PFSK-1 (cell line): ENCODE measurements at regions not wholly inside any gene's neighbourhood (a gene's known extent, or its start where the extent isn't known, plus 50 kb on each side); places are given as distances from the start of the nearest gene placed in this dataset.

ENCODE experiments used
- FOXP2 ChIP-seq: optimal IDR thresholded peaks from 2 replicates; pipeline ENCODE3; 2011; ENCODE audit warnings: borderline replicate concordance, control low read depth, inconsistent platforms; ENCODE audit not compliant: insufficient read depth; ENCODE audit errors: extremely low read length, extremely low read depth
- POLR2AphosphoS5 ChIP-seq: IDR thresholded peaks from 2 replicates; pipeline ENCODE4 v1.6.1; 2012; ENCODE audit warnings: low read depth, mild to moderate bottlenecking, control low read depth, low read length, moderate library complexity
- SIN3A ChIP-seq: IDR thresholded peaks from 2 replicates; pipeline ENCODE4 v1.6.1; 2012; ENCODE audit warnings: mild to moderate bottlenecking, low read length, moderate library complexity, borderline replicate concordance; ENCODE audit not compliant: insufficient read depth
- TAF1 ChIP-seq: IDR thresholded peaks from 2 replicates; pipeline ENCODE4 v1.6.1; 2012; ENCODE audit warnings: low read length, control low read depth, borderline replicate concordance; ENCODE audit not compliant: insufficient read depth
- TF ChIP-seq, protein P1 (sequence below), 2 experiments: IDR thresholded peaks; 2 replicates each; pipeline versions ENCODE4 v1.6.1 to v1.8.0; 2011 to 2012; ENCODE audit warnings: low read depth in 2 of 2, low read length in 2 of 2, control low read depth in 1 of 2, inconsistent platforms in 1 of 2, mild to moderate bottlenecking in 1 of 2, moderate library complexity in 1 of 2; ENCODE audit not compliant: insufficient read depth in 1 of 2

DNA sequence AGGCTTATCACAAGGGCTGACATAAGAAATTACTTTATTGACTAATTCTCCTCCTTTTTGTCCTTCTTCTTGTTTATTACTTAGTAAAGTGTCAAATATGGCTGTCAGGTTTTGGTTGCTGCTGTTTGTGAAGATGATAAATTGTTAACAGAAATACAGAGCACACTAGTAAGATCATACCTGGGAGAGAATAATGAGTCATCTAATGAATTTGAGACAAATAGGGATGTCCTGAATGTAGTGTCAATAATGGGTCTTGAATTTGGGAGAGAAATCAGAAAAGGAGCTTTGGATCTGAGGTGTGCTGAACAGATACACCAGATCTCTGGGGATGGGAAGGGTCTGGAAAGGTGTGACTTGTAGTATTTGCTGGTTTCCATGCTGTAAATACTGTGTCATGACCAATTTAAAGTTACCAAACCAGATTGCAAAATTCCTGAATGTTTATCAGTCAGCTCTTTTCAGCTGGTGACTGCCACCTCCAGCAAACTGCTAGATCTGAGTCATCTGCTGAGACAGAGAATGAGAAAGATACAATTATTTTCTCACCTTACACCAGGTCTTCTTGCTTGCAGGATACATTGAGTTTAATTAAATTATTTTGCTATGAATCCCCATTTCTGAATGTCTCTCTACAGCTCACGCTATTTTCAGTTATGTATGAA, 76.7 kb upstream of the SATB1 start:
- TF ChIP-seq POLR2AphosphoS5 (no peak), TAF1 (no peak), SIN3A (no peak), FOXP2 (no peak)
- TF ChIP-seq, protein P1, sequence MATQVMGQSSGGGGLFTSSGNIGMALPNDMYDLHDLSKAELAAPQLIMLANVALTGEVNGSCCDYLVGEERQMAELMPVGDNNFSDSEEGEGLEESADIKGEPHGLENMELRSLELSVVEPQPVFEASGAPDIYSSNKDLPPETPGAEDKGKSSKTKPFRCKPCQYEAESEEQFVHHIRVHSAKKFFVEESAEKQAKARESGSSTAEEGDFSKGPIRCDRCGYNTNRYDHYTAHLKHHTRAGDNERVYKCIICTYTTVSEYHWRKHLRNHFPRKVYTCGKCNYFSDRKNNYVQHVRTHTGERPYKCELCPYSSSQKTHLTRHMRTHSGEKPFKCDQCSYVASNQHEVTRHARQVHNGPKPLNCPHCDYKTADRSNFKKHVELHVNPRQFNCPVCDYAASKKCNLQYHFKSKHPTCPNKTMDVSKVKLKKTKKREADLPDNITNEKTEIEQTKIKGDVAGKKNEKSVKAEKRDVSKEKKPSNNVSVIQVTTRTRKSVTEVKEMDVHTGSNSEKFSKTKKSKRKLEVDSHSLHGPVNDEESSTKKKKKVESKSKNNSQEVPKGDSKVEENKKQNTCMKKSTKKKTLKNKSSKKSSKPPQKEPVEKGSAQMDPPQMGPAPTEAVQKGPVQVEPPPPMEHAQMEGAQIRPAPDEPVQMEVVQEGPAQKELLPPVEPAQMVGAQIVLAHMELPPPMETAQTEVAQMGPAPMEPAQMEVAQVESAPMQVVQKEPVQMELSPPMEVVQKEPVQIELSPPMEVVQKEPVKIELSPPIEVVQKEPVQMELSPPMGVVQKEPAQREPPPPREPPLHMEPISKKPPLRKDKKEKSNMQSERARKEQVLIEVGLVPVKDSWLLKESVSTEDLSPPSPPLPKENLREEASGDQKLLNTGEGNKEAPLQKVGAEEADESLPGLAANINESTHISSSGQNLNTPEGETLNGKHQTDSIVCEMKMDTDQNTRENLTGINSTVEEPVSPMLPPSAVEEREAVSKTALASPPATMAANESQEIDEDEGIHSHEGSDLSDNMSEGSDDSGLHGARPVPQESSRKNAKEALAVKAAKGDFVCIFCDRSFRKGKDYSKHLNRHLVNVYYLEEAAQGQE (IDR thresholded peaks at IDR 0.05; ENCODE audit: insufficient read depth in 1 of 2, low read depth in 2 of 2, low read length in 2 of 2) = no peak
